ENCODE measurements at regions not wholly inside any gene's neighbourhood (a gene's known extent, or its start where the extent isn't known, plus 50 kb on each side); places are given as distances from the start of the nearest gene placed in this dataset.

DNA sequence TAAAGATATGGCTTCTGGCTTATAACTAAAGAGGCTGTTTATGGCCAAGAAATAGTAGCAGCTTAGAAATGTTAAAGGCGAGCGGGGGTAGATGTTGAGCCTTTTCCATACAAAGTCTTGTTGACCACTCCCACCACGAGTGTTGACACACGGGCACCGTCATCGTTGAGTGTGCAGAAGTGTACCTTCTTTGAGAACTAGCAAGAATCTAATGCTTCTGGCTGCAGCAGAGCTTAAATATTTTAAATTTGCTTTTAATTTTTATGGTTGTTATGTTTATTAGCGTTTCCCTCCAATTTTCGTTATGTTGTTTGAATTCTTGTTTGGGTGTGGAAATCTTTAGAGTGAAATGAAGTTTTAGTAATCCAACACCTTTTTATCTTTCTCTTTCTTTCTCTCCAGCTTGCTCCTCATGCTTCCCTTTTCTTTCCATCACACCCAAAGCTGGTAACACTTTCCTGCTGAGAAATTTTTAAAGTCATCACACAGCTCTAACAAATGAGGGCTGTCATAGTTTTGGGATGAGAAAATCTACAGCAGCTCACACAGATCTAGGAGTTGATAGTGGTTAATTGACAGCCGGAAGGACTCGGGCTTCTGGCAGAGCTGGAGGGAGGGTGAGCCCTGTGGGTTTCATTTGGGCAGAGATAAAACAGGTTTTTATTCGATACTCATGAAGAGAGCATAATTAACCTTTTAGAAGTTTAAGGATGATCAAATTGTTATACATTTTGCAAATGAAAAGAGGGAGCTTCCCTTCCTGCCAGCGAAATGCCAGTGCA, 120.1 kb upstream of the ZNF608 start:
- TF ChIP-seq EZH2 (IDR thresholded peaks at IDR 0.05) (no peak), EZH2phosphoT487 (IDR thresholded peaks at IDR 0.05) (no peak)
- TF ChIP-seq, protein P1, sequence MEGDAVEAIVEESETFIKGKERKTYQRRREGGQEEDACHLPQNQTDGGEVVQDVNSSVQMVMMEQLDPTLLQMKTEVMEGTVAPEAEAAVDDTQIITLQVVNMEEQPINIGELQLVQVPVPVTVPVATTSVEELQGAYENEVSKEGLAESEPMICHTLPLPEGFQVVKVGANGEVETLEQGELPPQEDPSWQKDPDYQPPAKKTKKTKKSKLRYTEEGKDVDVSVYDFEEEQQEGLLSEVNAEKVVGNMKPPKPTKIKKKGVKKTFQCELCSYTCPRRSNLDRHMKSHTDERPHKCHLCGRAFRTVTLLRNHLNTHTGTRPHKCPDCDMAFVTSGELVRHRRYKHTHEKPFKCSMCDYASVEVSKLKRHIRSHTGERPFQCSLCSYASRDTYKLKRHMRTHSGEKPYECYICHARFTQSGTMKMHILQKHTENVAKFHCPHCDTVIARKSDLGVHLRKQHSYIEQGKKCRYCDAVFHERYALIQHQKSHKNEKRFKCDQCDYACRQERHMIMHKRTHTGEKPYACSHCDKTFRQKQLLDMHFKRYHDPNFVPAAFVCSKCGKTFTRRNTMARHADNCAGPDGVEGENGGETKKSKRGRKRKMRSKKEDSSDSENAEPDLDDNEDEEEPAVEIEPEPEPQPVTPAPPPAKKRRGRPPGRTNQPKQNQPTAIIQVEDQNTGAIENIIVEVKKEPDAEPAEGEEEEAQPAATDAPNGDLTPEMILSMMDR (IDR thresholded peaks at IDR 0.05), result no peak
